A549 (cell line): ENCODE measurements at regions not wholly inside any gene's neighbourhood (a gene's known extent, or its start where the extent isn't known, plus 50 kb on each side); places are given as distances from the start of the nearest gene placed in this dataset.

Source experiments
- CHD2 ChIP-seq: fragments of 150-350 bp; IDR thresholded peaks from 2 replicates; pipeline ENCODE4 v1.6.1; 2014; ENCODE audit warnings: low read length; ENCODE audit not compliant: partially characterized antibody
- CHD4 ChIP-seq: fragments of 200-600 bp; sonication (generic); IDR thresholded peaks from 2 replicates; pipeline ENCODE4 v1.6.1; 2016; ENCODE audit warnings: antibody characterized with exemption, mild to moderate bottlenecking, borderline replicate concordance
- EP300 ChIP-seq, 2 experiments: fragments of >200 bp; sonication (Bioruptor Twin); formaldehyde crosslinking; IDR thresholded peaks; 2 replicates in 1 of 2; 3 replicates in 1 of 2; pipeline ENCODE4 v1.6.1; 2016 to 2017
- ESRRA ChIP-seq: fragments of 150-350 bp; IDR thresholded peaks from 2 replicates; pipeline ENCODE4 v1.6.1; 2014; ENCODE audit warnings: mild to moderate bottlenecking, low read length, borderline replicate concordance
- JUN ChIP-seq, 2 experiments: fragments of >200 bp; sonication (Bioruptor Twin); formaldehyde crosslinking; IDR thresholded peaks; 2 replicates in 1 of 2; 3 replicates in 1 of 2; pipeline ENCODE4 v1.6.1; 2016 to 2017
- MYC ChIP-seq: IDR thresholded peaks from 2 replicates; pipeline ENCODE4 v1.6.1; 2012; ENCODE audit warnings: mild to moderate bottlenecking, inconsistent platforms, low read length, improper control_type of control experiment, borderline replicate concordance
- NFE2L2 ChIP-seq: fragments of 150-350 bp; conservative IDR thresholded peaks from 2 replicates; pipeline ENCODE4 v1.6.1; 2014; ENCODE audit warnings: low read length
- POLR2A ChIP-seq: IDR thresholded peaks from 2 replicates; pipeline ENCODE4 v1.6.1; 2012; ENCODE audit warnings: mild to moderate bottlenecking, low read length
- RFX5 ChIP-seq: fragments of 450-650 bp; IDR thresholded peaks from 2 replicates; pipeline ENCODE4 v1.7.1; 2014; ENCODE audit warnings: antibody characterized with exemption, mild to moderate bottlenecking, moderate library complexity
- TF ChIP-seq, protein P1 (sequence below): fragments of >200 bp; sonication (Bioruptor Twin); formaldehyde crosslinking; IDR thresholded peaks from 3 replicates; pipeline ENCODE4 v1.5.1; 2016
- TF ChIP-seq, protein P2 (sequence below): IDR thresholded peaks from 2 replicates; pipeline ENCODE4 v1.6.1; 2012
- TF ChIP-seq, protein P3 (sequence below): fragments of >200 bp; sonication (Bioruptor Twin); formaldehyde crosslinking; IDR thresholded peaks from 3 replicates; pipeline ENCODE4 v1.6.1; 2016

DNA sequence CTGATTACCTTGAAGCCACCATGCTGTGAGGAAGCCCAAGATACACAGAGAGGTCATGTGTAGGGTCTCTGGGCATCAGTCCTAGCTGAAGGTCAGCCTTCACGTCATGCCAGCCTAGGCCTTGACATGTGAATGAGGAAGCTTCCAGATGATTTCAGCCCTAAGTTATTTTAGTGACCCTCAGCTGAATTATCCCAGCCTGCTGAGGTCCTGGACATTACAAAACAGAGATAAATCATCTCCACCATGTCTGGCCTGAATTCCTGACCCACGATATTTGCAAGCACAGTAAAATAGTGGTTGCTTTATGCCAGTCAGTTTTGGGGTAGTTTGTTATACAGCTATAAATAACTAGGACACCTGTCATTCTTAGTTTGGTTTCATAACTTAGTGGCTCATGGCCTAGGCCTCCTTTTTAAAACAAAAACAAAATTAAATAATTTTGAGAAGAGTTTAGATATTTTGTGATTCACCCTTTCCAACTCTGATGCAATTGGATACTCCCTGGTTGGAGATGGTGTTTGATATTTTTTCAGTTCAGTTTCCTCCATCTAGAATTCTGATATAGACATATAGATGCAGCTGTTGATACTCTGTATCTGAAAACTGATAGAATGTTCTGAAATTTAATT lies 571.3 kb upstream of the CLINT1 start:
- TF ChIP-seq POLR2A = no peak
- TF ChIP-seq CHD2 = no peak
- TF ChIP-seq MYC = no peak
- no peak for TF ChIP-seq NFE2L2
- TF ChIP-seq CHD4 = no peak
- TF ChIP-seq, protein P1, sequence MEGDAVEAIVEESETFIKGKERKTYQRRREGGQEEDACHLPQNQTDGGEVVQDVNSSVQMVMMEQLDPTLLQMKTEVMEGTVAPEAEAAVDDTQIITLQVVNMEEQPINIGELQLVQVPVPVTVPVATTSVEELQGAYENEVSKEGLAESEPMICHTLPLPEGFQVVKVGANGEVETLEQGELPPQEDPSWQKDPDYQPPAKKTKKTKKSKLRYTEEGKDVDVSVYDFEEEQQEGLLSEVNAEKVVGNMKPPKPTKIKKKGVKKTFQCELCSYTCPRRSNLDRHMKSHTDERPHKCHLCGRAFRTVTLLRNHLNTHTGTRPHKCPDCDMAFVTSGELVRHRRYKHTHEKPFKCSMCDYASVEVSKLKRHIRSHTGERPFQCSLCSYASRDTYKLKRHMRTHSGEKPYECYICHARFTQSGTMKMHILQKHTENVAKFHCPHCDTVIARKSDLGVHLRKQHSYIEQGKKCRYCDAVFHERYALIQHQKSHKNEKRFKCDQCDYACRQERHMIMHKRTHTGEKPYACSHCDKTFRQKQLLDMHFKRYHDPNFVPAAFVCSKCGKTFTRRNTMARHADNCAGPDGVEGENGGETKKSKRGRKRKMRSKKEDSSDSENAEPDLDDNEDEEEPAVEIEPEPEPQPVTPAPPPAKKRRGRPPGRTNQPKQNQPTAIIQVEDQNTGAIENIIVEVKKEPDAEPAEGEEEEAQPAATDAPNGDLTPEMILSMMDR = no peak
- no peak for TF ChIP-seq ESRRA
- TF ChIP-seq, protein P2, sequence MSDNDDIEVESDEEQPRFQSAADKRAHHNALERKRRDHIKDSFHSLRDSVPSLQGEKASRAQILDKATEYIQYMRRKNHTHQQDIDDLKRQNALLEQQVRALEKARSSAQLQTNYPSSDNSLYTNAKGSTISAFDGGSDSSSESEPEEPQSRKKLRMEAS = no peak
- no peak for TF ChIP-seq EP300 (IDR thresholded peaks at IDR 0.05)
- no peak for TF ChIP-seq JUN (IDR thresholded peaks at IDR 0.05)
- TF ChIP-seq, protein P3, sequence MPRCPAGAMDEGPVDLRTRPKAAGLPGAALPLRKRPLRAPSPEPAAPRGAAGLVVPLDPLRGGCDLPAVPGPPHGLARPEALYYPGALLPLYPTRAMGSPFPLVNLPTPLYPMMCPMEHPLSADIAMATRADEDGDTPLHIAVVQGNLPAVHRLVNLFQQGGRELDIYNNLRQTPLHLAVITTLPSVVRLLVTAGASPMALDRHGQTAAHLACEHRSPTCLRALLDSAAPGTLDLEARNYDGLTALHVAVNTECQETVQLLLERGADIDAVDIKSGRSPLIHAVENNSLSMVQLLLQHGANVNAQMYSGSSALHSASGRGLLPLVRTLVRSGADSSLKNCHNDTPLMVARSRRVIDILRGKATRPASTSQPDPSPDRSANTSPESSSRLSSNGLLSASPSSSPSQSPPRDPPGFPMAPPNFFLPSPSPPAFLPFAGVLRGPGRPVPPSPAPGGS = no peak
- TF ChIP-seq RFX5 = no peak
